ENCODE measurements at regions not wholly inside any gene's neighbourhood (a gene's known extent, or its start where the extent isn't known, plus 50 kb on each side); places are given as distances from the start of the nearest gene placed in this dataset.

- TF ChIP-seq CTCF (conservative IDR thresholded peaks at IDR 0.05 in 1 of 2, IDR thresholded peaks at IDR 0.05 in 1 of 2; ENCODE audit: low read depth in 1 of 2, low read length in 2 of 2) (no peak), EZH2 (IDR thresholded peaks at IDR 0.05; ENCODE audit: low read length, missing control alignments) (no peak)
Measured at GRCh38 chr14:62002642-62003041, 240.4 kb downstream of the SNAPC1 start.

All from fibroblast of lung (primary cell).